ENCODE measurements at regions not wholly inside any gene's neighbourhood (a gene's known extent, or its start where the extent isn't known, plus 50 kb on each side); places are given as distances from the start of the nearest gene placed in this dataset.

DNA sequence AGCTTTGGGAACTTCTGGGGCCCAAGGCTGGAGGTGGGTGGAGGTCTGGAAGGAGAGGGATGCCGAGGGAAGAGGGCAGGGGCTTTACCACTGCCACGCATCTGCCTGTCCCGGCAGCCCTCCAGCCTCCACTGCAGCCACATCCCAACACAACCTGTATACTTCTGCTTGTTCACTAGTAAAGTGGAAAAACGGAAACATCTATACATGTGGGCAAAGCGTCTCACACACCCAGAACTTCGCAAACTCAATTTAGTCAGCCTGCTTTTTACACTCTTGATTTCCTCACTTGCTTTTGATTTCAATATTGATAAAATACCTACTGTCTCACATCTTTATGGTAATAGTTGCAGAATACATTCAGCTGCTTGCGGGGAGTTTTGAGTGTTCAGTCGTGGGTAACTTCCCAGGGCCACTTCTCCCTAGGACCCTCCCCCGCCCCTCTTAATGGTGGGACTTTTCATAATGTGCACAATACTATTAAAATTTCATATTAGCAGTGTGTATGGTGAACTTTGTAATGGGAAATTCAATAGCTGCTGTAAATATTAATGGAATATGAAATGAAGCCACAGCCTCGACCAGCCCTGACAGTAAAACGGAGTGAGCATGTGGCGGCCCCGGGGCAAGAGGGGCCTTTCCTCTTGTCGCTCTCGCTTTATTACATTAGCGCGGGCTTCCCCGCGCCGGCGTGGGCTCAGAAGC, 85.2 kb downstream of the NR2F2 start:
- DNase-seq = no peak

- no peak for DNase-seq
Measured at GRCh38 chr15:96416218-96416933, 85.9 kb downstream of the NR2F2 start.

DNA sequence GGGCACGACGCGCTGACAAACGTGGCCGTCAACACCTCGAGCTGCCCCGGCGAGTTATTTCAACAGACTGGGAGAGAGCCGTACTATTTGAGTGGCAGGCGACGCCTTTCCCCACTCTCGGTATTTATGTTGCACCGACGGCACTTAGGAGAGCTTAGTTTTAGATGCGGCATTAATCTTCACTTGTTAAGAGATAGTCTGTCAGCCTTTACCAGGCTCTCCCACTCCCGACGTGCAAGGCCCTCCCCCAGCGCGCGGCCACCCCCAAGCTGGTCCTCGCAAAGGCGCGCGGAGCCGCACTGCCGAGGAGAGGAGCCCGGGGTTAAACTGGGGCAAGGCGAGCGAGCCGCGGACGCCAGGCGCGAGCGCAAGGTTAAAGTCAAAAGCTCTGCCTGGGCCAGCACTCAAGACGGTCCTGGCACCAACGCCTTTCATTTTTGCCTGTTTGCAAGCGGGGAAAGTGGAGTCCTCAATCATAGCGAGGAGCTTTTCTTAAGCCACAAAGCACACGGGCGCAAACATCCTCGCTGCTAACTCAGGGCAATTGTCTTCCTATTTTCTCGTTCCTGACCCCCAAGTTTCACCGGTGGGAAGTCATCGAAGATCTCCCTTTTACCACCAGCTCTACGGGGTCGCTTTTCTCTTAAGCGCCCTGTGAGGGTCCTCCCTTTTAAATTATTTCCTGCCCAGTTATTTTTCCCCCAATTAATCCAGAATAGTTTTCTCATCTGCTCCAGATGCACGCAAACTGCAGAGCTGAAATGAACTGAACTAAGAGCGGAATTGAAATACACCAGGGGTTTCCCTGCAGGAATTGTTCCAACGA, 86.6 kb downstream of the NR2F2 start:
- no peak for DNase-seq

DNA sequence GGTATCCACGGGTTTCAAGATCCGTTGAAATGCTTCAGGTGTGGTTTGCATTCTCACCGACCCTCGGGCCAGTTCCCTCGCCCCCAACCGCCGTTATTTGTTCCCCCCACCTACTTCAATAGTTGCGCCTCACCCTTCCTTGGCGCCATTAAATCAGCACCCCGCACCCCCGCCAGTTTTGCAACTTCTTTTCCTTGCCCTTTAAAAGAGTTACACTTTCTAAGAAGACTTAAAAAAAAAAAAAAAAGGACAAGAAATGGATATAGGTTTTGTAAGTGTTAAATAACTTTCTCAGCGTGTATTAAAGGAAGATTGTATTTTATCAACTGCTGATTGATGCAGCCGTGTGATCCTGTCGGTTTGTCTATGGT, 87.2 kb downstream of the NR2F2 start:
- DNase-seq = no peak

DNA sequence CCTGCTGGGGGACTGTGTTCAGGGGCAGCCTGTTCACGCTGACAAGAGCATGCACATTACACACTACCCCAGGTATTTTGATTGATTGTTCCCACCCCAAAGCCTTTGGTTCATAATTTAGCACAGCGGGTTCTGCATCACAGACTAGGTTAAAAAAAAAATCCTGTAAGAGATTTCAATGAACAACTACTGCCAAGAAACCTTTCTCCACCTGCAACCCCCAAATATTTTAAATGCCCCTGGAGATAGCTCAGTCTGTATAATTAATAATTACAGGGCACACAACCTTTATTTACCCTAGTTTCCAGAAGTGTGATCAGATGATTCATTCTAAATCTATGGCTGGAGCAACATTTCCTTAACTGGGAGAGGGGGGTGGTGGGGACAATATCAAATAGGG, 87.6 kb downstream of the NR2F2 start:
- no peak for DNase-seq

DNA sequence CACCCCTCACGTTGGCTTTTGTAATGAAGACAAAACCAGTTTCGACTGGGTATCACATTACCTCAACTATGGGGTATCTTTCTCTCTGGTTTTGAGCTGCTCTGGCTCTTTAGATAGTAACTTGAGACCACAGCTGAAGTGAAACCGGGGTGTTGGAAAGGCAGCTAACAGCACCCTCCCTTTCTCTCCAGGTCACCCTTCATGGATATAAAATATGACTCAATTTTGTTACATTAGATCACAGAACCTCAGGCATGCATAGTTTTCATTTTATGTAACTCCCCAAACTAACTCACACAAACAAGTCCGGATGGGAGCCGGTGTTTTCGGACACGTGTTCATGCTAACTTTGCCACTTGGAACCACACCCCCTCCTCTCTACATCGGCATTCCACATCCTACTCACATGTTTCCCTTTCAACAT, 90.7 kb downstream of the NR2F2 start:
- DNase-seq = no peak

DNA sequence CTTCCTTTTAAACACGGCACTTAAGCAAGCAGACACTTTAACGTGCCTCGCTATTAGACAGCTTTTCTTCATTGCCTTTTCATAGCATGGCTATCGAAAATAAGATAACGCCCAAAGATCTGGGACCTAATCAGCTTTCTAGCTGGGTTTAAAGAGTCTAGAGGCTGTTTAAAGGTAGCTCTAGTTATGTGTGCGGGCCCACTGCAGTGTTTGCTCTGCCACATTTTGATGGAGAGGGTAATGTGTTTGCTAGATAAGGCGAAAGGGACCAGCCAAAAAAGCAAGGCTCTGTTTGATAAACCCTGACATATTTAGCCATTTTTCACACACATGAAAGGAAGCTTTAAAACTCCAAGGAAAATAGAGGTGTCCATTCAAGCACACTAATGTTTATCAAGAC, 91.6 kb downstream of the NR2F2 start:
- DNase-seq = no peak

DNA sequence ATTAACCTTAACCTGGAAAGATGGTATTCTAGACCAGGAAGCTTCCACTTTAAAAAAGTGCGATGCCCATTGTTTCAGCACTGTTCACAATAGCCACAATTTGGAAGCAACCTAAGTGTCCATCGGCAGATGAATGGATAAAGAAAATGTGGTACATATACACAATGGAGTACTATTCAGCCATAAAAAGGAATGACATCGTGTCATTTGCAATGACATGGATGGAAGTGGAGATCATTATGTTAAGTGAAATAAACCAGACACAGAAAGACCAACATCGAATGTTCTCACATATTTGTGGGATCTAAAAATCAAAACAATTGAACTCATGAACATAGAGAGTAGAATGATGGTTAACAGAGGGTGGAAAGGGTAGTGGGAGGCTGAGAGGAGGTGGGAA, 94.2 kb downstream of the NR2F2 start:
- no peak for DNase-seq

DNA sequence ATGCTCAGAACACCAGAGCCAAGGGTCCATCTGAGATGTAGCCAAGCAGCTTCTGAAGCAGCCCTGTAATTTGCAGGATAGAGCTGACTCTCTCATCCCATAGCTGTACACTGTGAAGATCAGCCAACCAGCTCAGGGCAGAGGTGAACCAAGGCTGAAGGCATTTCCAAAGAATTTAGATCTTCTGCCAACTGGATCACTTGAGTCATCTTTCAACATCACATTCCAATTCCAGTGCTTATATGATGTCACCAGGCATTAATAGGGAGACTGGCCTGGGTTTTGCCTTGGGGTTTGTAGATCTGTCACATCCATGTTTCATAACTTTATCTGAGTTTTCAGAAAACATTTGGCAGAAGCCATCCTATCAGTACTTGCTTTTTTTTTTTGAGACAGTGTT, 98.2 kb downstream of the NR2F2 start:
- DNase-seq = no peak

DNA sequence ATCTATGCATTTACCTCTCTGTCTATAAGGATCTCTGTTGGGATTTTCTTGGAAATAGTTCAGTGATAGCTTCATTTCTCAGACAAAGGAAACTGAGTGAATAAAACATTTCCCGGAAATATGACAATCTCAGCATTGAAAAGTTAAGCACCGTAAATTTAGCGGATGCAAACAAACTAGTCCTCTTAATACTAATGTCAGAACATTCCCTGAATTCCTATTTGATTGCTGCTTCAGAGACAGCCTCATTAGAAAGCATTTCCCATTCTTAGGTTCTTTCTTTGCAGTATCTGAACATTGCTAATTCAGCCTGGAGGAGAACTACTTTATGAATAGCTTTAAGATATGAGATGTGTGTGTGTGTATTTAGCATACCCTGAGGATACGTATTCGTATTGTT, 101.3 kb downstream of the NR2F2 start:
- DNase-seq = no peak

DNA sequence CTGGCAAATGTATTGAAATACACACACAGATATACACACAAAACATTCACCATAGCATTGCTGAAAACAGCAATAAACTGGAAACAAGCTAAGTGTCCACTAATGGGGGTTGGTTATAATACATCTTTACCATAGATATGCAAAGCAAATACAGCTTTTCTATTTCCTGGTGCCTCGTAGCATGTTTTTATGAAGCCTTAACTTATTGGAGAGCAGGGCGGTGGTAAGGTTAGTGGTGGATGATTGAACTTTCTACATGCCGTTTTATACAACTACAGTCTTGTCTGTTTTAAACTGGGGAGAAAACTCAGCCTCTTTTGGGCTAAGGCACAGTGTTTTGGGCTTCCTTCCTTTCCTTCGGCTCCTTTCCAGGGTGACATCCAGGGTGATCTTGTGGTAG, 104.5 kb downstream of the NR2F2 start:
- no peak for DNase-seq

- DNase-seq = no peak
Measured at GRCh38 chr15:96435841-96436240, 105.3 kb downstream of the NR2F2 start.

- no peak for DNase-seq
Measured at GRCh38 chr15:96440978-96441377, 110.5 kb downstream of the NR2F2 start.

DNA sequence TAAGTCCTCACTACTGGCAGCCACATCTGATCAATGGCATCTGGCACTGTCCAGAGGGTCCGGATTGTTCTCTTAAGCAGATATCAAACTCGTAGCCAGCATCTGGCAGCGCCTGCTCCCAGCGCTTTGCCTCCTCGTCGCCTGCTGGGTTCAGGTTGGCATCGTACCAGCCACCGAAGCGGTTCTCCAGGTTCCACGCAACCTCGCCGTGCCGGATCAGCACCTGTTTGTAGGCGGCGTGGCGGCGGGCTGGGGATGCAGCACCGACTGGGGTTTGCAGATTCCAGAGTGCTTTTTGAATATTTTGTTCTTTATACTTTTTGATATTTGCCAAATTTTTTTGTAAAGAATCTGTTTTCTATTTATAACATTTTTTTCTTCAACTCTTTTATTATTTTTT, 111.6 kb downstream of the NR2F2 start:
- DNase-seq = no peak

- no peak for DNase-seq
Measured at GRCh38 chr15:96444865-96445264, 114.4 kb downstream of the NR2F2 start.

- DNase-seq = no peak
Measured at GRCh38 chr15:96448923-96449322, 118.4 kb downstream of the NR2F2 start.

DNA sequence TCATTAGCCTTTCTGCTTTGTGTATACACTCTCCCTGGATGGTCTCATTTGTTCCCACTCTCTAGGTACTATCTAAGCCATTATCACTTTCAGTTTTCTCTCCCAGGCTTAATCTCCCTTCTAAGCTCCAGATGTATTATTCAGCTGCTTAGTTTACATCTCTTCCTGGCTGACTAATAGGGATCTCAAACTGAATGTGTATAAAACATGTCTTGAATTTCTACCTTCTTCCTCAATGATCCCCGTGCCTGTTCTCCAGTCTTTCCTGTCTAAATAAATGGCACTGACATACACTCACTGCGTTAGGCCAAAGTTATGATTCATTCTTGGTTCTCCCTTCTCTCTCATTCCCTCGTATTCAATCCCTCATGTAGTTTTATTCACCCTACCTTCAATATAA, 127.3 kb downstream of the NR2F2 start:
- DNase-seq = no peak

GRCh38 chr15:96460106-96460505, 129.6 kb downstream of the NR2F2 start:
- no peak for DNase-seq

DNA sequence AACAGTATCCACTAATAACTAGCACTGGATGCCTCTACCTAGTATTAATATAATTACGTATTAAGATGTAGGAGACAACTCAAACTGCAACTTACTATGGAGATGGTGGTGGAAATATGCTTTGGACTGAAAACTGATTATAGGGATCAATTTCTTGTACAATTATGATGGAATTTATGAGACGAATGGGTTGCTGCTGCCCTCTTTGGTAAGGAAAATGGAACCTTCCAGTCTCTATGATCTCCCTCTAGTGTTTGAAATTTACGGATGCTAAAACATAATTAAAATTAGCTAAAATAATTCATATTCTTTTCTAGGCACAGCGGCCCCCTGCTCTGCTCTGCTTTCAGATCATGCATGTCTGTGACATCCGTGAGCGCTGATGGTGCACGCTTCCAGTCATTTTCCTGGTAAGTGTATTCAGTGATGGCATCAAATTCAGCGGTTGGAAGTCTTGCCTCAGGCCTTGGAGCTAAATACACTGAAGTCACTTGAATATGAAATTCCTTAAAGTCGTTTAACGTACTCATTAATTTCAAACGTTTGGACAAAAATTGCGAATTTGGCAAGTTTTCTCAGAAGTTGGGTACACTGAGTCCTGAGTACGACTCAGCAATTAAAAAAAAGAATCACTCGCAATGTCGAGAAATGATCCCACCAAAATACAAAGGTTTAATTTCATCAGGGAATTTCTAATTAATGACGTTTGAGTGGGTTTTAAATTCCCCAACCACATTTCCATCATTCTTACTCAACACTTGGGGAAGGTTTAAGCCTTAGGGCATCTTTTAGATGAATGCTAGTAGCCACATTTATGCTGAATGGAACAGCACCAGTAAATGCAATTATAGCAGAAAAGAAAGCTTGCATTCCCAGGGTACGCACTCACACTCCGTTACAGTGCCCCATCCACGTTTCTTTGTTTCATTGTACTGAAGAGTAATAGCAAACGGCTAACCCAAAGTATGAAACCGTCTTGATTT, 132.6 kb downstream of the NR2F2 start:
- no peak for DNase-seq

DNA sequence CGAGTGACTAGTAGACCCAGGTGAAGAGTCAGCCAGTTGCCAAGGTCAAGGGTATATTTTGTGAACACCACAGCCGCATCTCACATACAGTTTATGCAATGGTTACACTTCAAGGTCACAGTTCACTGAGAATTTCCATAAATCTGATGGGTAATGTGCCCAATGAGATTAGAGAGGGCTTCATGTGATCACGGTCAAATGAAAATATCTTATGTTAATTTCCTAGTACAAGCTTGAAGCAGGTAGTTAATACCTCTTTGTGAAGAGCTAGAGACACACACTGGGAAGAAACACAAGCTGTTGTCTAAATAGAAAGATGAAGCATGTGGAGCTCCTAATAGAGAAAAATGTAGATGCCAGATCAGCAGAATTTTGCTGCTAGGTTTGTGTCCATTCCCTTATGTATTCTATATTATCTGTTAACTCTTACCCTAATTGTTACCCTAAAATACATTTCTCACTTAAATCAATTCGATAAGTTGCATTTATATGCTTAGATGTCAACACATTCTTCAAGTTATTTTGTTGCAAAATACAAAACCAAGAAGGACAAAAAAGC, 136.0 kb downstream of the NR2F2 start:
- DNase-seq = no peak

DNA sequence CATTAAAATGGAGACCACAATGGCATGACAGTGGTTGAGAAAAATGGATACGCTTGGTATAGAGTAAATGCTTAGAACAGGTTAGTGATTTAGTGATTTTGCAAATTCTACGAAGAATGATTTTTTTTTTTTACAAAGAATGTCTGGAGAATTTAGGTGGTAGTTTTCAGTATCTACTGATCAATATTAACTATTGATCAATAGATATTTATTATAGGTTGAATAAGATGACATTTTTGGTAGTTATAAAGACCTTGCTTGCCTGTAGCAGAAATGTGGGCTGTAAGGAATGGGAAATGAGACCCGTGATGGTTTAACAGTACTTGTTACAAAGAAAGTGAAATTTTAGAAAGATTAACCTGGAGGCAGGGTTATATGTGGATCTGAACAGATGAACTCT, 137.5 kb downstream of the NR2F2 start:
- DNase-seq = no peak

DNA sequence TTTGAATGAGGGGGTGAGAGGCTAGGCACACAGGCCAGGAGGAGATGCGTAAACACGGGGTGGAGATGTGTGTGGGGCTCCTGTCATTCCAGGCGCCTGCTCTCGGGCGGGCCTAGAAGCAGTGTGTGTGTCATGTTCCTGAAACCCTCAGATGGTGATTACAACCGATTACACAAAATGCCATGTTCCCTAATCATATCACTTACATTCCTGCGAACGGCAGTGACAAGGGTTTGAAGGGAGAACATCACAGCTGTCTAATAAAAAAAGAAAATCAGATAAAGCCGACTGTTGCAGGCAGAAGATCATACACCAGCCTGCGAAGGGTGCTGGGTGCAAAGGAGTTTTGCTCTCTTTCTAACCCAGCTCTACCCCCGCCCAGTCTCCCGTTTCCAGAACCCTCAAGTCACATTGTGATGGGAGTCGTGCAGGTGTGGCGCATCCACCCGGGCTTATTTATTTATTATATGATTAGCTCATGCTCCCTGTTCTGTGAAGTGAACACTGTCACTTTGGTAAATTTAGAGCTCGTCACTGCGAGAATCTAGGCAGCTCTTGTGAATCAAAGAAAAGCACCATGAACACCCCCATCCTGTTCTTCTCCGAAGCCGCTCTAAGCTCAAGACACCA, 140.3 kb downstream of the NR2F2 start:
- no peak for DNase-seq
